Activated naive CD8-positive, alpha-beta T cell treated with anti-CD3 and anti-CD28 coated beads, Interleukin-2, amount 10 ng/mL, durations not matched to agents 7 days and 5 days (primary cell): ENCODE measurements at regions not wholly inside any gene's neighbourhood (a gene's known extent, or its start where the extent isn't known, plus 50 kb on each side); places are given as distances from the start of the nearest gene placed in this dataset.

Source experiments
- ATAC-seq: fragments of 150-1000 bp; cut with Tn5 transposase; one replicate; pipeline ENCODE4 v1.10.0; 2021; ENCODE audit warnings: low read depth, moderate library complexity
- POLR2A ChIA-PET: fragments of 350-600 bp; sonication (Branson Sonifier 250); formaldehyde crosslinking; loops from one replicate; lab custom pipeline; 2021; ENCODE audit warnings: antibody characterized with exemption; lab: Charles Lee
- DNase-seq: peaks from one replicate; pipeline ENCODE4 v3.0.0; 2021
- H3K27ac Mint-ChIP-seq: one replicate; pipeline ENCODE4 v1.8.0; 2022; ENCODE audit warnings: mild to moderate bottlenecking, mixed read lengths
- H3K27me3 Mint-ChIP-seq: one replicate; pipeline ENCODE4 v1.8.0; 2022; ENCODE audit warnings: mild to moderate bottlenecking, moderate library complexity, mixed read lengths
- H3K36me3 Mint-ChIP-seq: one replicate; pipeline ENCODE4 v1.8.0; 2021; ENCODE audit warnings: mild to moderate bottlenecking, mixed read lengths
- H3K4me1 Mint-ChIP-seq: one replicate; pipeline ENCODE4 v1.8.0; 2021; ENCODE audit warnings: mixed read lengths
- H3K4me3 Mint-ChIP-seq: one replicate; pipeline ENCODE4 v1.8.0; 2022; ENCODE audit warnings: mild to moderate bottlenecking, moderate library complexity, mixed read lengths
- H3K9me3 Mint-ChIP-seq: one replicate; pipeline ENCODE4 v1.8.0; 2021; ENCODE audit warnings: mixed read lengths

GRCh38 chr2:239526038-239526437 is 125.2 kb upstream of the HDAC4 start:
- Mint-ChIP-seq H3K27ac (no peak overlapping the region), H3K4me1 (no peaks in the 10 kb centered on the region), H3K9me3 (no peaks in the 10 kb centered on the region), H3K36me3 (no peaks in the 10 kb centered on the region), H3K4me3 (no peak overlapping the region), H3K27me3 (peaks cover 2% of the 10 kb centered on the region)
- POLR2A ChIA-PET = no interaction called here
- DNase-seq = no peak
- no peak for ATAC-seq

- no peak for DNase-seq
- H3K4me1 Mint-ChIP-seq = no peaks in the 10 kb centered on the region
- ATAC-seq = no peak
- POLR2A ChIA-PET = no interaction called here
- no peaks in the 10 kb centered on the region for H3K36me3 Mint-ChIP-seq
- H3K27me3 Mint-ChIP-seq = no peaks in the 10 kb centered on the region
- no peak overlapping the region for H3K27ac Mint-ChIP-seq
- no peaks in the 10 kb centered on the region for H3K9me3 Mint-ChIP-seq
- H3K4me3 Mint-ChIP-seq = no peak overlapping the region
Measured at GRCh38 chr2:239523954-239524330, 123.1 kb upstream of the HDAC4 start.

GRCh38 chr2:239523147-239523953 is 122.5 kb upstream of the HDAC4 start:
- no peaks in the 10 kb centered on the region for H3K36me3 Mint-ChIP-seq
- no peak overlapping the region for H3K4me3 Mint-ChIP-seq
- H3K4me1 Mint-ChIP-seq = no peaks in the 10 kb centered on the region
- H3K9me3 Mint-ChIP-seq = no peaks in the 10 kb centered on the region
- no peak for ATAC-seq
- no peaks in the 10 kb centered on the region for H3K27me3 Mint-ChIP-seq
- DNase-seq = no peak
- H3K27ac Mint-ChIP-seq = no peak overlapping the region
- POLR2A ChIA-PET = no interaction called here

GRCh38 chr2:239522740-239523119 is 121.9 kb upstream of the HDAC4 start:
- H3K4me1 Mint-ChIP-seq = no peaks in the 10 kb centered on the region
- POLR2A ChIA-PET = no interaction called here
- H3K27me3 Mint-ChIP-seq = no peaks in the 10 kb centered on the region
- no peak overlapping the region for H3K27ac Mint-ChIP-seq
- H3K9me3 Mint-ChIP-seq = no peaks in the 10 kb centered on the region
- H3K36me3 Mint-ChIP-seq = no peaks in the 10 kb centered on the region
- no peak overlapping the region for H3K4me3 Mint-ChIP-seq
- DNase-seq (no peak), ATAC-seq (no peak)

GRCh38 chr2:239522002-239522739 is 121.4 kb upstream of the HDAC4 start:
- no peak overlapping the region for H3K27ac Mint-ChIP-seq
- no peaks in the 10 kb centered on the region for H3K4me1 Mint-ChIP-seq
- POLR2A ChIA-PET = no interaction called here
- ATAC-seq (no peak), DNase-seq (no peak)
- no peak overlapping the region for H3K4me3 Mint-ChIP-seq
- H3K36me3 Mint-ChIP-seq = no peaks in the 10 kb centered on the region
- H3K27me3 Mint-ChIP-seq = no peaks in the 10 kb centered on the region
- H3K9me3 Mint-ChIP-seq = no peaks in the 10 kb centered on the region

- POLR2A ChIA-PET = no interaction called here
- Mint-ChIP-seq H3K4me1 (no peaks in the 10 kb centered on the region), H3K27me3 (no peaks in the 10 kb centered on the region), H3K36me3 (no peaks in the 10 kb centered on the region), H3K9me3 (no peaks in the 10 kb centered on the region), H3K4me3 (no peak overlapping the region), H3K27ac (no peak overlapping the region)
- ATAC-seq (no peak), DNase-seq (no peak)
Measured at GRCh38 chr2:239521518-239521815, 120.6 kb upstream of the HDAC4 start.

- POLR2A ChIA-PET = no interaction called here
- Mint-ChIP-seq H3K4me3 (no peak overlapping the region), H3K4me1 (no peaks in the 10 kb centered on the region), H3K27ac (no peak overlapping the region), H3K9me3 (no peaks in the 10 kb centered on the region), H3K27me3 (no peaks in the 10 kb centered on the region), H3K36me3 (no peaks in the 10 kb centered on the region)
- ATAC-seq (no peak), DNase-seq (no peak)
Measured at GRCh38 chr2:239520811-239521517, 120.1 kb upstream of the HDAC4 start.

GRCh38 chr2:239519921-239520585 is 119.2 kb upstream of the HDAC4 start:
- Mint-ChIP-seq H3K4me1 (no peaks in the 10 kb centered on the region), H3K27me3 (no peaks in the 10 kb centered on the region), H3K4me3 (no peak overlapping the region), H3K36me3 (no peaks in the 10 kb centered on the region), H3K27ac (no peak overlapping the region), H3K9me3 (no peaks in the 10 kb centered on the region)
- ATAC-seq (no peak), DNase-seq (no peak)
- POLR2A ChIA-PET = no interaction called here

- Mint-ChIP-seq H3K4me3 (no peak overlapping the region), H3K27ac (no peak overlapping the region), H3K27me3 (no peaks in the 10 kb centered on the region), H3K4me1 (no peaks in the 10 kb centered on the region), H3K9me3 (no peaks in the 10 kb centered on the region), H3K36me3 (no peaks in the 10 kb centered on the region)
- DNase-seq (no peak), ATAC-seq (no peak)
- POLR2A ChIA-PET = no interaction called here
Measured at GRCh38 chr2:239519089-239519920, 118.5 kb upstream of the HDAC4 start.

GRCh38 chr2:239518286-239519088 is 117.7 kb upstream of the HDAC4 start:
- H3K9me3 Mint-ChIP-seq = no peaks in the 10 kb centered on the region

GRCh38 chr2:239517686-239518085 is 116.9 kb upstream of the HDAC4 start:
- Mint-ChIP-seq H3K27ac (no peak overlapping the region), H3K27me3 (no peaks in the 10 kb centered on the region), H3K9me3 (no peaks in the 10 kb centered on the region), H3K4me3 (no peak overlapping the region), H3K4me1 (no peaks in the 10 kb centered on the region), H3K36me3 (no peaks in the 10 kb centered on the region)
- POLR2A ChIA-PET = no interaction called here
- ATAC-seq (no peak), DNase-seq (no peak)

More at GRCh38 chr2:239518286-239519088, 117.7 kb upstream of the HDAC4 start:
- no peak overlapping the region for H3K4me3 Mint-ChIP-seq
- POLR2A ChIA-PET = no interaction called here
- H3K27ac Mint-ChIP-seq = no peak overlapping the region
- no peaks in the 10 kb centered on the region for H3K27me3 Mint-ChIP-seq
- H3K36me3 Mint-ChIP-seq = no peaks in the 10 kb centered on the region
- DNase-seq (no peak), ATAC-seq (no peak)
- no peaks in the 10 kb centered on the region for H3K4me1 Mint-ChIP-seq

- Mint-ChIP-seq H3K9me3 (no peaks in the 10 kb centered on the region), H3K4me3 (no peak overlapping the region), H3K4me1 (no peaks in the 10 kb centered on the region), H3K27ac (no peak overlapping the region), H3K36me3 (no peaks in the 10 kb centered on the region), H3K27me3 (no peaks in the 10 kb centered on the region)
- no peak for DNase-seq
- ATAC-seq = no peak
- POLR2A ChIA-PET = no interaction called here
Measured at GRCh38 chr2:239516954-239517305, 116.1 kb upstream of the HDAC4 start.
